Cardiac septum (tissue), 1 donor: ENCODE measurements at regions not wholly inside any gene's neighbourhood (a gene's known extent, or its start where the extent isn't known, plus 50 kb on each side); places are given as distances from the start of the nearest gene placed in this dataset.

Experiments
- DNase-seq: peaks from one replicate; pipeline ENCODE4 v3.0.0-alpha.2; 2020; ENCODE audit warnings: low spot score
- intact Hi-C: fragments of 100-400 bp; cut with DNase I; formaldehyde crosslinking; loops from one replicate; pipeline ENCODE4 v1.14.0; 2022
- donor health status: DM: no; HTN: no; CAD: no.

DNA sequence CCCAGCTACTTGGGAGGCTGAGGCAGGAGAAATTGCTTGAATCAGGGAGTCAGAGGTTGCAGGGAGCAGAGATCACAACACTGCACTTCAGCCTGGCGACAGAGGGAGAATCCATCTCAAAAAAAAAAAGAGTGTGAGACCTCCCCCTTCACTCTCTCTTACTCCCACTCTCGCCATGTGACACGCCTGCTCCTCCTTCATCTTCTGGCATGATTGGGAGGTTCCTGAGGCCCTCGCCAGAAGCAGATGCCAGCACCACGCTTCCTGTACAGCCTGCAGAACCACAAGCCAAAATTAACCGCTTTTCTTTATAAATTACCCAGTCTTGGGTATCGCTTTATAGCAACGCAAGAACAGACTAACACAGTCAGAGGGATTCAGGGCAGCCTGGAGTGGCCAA lies 66.3 kb upstream of the CREB1 start:
- DNase-seq, result no peak
- intact Hi-C loops, result no loop called here

DNA sequence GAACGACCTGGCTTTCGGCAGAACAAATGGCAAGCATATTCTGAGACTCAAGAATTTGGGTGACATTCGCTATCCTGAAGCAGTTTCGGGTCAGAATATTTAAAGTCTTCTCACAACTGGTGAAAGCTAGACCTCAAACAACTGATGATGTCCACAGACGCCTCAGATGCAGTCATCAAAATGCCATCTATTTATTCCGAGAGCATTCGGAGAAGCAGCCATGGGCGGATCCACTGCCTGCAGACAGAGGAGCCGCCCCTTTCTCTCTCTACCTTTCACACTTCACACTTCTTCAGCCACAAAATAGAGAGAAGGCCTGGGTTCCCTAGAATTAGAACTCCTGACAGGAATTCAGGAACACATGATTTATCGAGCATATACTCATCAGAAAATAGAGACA lies 65.8 kb upstream of the CREB1 start:
- intact Hi-C loops, result no loop called here
- no peak for DNase-seq

GRCh38 chr2:207465894-207466293 lies 63.9 kb upstream of the CREB1 start:
- no peak for DNase-seq
- intact Hi-C loops, result no loop called here

GRCh38 chr2:207467716-207468347 lies 61.9 kb upstream of the CREB1 start:
- intact Hi-C loops, result no loop called here
- no peak for DNase-seq

DNA sequence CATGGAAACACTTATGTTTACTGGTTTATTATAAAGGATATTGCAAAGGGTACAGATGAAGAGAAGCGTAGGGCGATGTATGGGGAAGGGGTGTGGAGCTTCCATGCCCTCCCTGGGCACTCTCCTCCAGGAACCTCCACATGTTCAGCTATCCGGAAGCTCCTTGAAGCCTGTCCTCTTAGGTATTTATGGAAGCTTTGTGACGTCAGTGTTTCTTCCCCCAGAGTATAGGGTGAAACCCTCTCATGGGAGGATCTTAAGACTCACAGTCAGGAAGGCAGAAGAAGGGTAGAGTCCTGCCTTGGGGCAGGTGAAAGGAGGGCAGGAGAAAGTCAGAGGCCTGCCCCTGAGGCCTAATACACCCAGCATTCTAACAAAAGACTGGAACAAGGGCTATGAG lies 61.3 kb upstream of the CREB1 start:
- intact Hi-C loops, result no loop called here
- no peak for DNase-seq

- DNase-seq, result no peak
- intact Hi-C loops, result no loop called here
Measured at GRCh38 chr2:207469451-207469850, 60.3 kb upstream of the CREB1 start.

GRCh38 chr2:207469943-207470729 lies 59.6 kb upstream of the CREB1 start:
- intact Hi-C loops, result loop anchor here (5.0 kb wide), 2 partner anchors 138 to 423 kb away; no protein-coding TSS in a partner anchor
- no peak for DNase-seq

- DNase-seq, result no peak
- intact Hi-C loops, result loop anchor here (5.0 kb wide), 2 partner anchors 139 to 424 kb away; no protein-coding TSS in a partner anchor
Measured at GRCh38 chr2:207471261-207471660, 58.5 kb upstream of the CREB1 start.

DNA sequence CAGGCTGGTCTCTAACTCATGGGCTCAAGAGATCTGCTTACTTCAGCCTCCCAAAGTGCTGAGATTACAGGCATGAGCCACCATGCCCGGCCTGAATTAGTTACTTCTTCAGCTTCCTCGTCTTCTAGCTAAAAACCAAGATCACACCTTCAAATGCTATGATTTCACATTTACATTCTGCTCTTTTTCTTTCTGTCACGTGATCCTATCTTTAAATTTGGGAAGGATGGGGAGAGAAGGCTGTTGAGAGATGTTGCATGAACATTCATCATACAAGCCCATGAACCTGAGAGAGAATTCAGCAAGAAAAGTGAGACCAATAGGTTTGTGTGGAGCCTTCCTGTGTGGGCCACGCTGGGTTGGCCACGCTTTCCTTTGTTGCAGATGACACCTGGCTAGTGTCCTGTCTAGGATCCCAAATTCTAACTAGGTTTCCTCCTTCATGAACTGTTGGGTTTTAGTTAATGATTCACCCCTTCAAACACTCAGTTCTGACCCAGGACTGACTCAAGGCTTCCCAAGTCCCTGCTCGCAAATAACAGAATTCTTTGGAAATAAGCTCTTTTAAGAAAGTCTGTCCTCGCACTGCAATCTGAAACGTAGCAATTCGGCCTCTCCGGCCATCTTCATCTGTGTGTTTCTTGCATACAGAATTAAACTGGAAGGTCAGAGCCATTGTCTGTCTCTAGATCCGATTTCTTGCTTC lies 57.3 kb upstream of the CREB1 start:
- DNase-seq, result no peak
- intact Hi-C loops, result loop anchor here (1.0 to 5.0 kb wide), 4 partner anchors 140 to 491 kb away; no protein-coding TSS in a partner anchor

- intact Hi-C loops, result loop anchor here (1.0 to 5.0 kb wide), 4 partner anchors 141 to 492 kb away; no protein-coding TSS in a partner anchor
- no peak for DNase-seq
Measured at GRCh38 chr2:207473049-207473930, 56.5 kb upstream of the CREB1 start.

GRCh38 chr2:207473931-207474235 lies 55.9 kb upstream of the CREB1 start:
- DNase-seq, result no peak

DNA sequence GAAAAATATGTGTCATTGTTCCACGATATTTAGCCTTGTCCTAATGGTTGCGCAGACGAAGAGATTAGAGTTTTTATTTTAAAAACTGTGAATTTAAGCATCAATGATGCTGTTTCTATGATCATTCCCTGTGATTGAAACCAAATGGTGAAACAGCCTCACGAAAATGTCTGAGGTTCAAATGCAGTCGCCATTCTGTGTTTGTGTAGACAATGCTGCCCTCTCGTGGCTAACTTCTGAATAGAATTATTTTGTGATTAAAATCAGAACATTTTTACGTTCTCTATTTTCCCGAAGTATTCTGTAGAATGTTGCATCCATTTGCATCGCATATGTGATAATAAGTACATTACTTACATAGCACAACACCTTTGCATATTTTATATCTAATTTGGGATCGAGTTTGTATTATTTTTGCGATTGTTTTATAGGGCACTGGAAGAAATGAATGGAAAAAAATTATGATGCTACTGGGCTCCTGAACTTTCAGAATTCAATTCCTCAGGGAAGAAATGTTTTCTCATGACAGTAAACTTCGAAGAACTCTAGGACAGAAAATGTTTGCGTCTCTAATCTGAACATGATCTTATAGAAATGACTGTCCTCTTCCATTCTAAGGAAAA lies 54.8 kb upstream of the CREB1 start:
- DNase-seq, result no peak
- intact Hi-C loops, result loop anchor here (2.0 to 5.0 kb wide), 4 partner anchors 143 to 782 kb away; no protein-coding TSS in a partner anchor

More at GRCh38 chr2:207473931-207474235, 55.9 kb upstream of the CREB1 start:
- intact Hi-C loops, result loop anchor here (1.0 to 5.0 kb wide), 6 partner anchors 142 to 781 kb away; no protein-coding TSS in a partner anchor

DNA sequence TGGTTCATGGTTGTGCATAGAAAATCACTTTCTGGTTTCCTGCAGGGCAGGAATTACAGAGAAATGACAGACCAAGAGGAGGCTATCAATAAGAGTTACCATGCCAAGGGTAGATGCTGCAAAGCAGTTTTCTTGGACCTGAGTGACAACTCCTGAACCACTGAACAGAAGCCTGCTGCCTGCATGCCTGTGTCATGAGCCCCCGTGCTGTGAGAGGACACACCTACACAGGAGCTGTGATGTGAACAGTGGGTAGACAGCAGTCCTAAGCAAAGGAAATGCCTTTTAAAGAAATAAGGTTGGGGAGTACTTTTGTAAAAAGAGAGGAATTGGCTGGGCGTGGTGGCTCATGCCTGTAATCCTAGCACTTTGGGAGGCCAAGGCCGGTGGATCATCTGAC lies 54.2 kb upstream of the CREB1 start:
- intact Hi-C loops, result loop anchor here (2.0 kb wide), 2 partner anchors 675 to 783 kb away; no protein-coding TSS in a partner anchor

GRCh38 chr2:207477896-207478295 lies 51.9 kb upstream of the CREB1 start:
- no peak for DNase-seq
- intact Hi-C loops, result no loop called here

More for the DNA sequence above, 54.2 kb upstream of the CREB1 start:
- DNase-seq, result no peak

DNA sequence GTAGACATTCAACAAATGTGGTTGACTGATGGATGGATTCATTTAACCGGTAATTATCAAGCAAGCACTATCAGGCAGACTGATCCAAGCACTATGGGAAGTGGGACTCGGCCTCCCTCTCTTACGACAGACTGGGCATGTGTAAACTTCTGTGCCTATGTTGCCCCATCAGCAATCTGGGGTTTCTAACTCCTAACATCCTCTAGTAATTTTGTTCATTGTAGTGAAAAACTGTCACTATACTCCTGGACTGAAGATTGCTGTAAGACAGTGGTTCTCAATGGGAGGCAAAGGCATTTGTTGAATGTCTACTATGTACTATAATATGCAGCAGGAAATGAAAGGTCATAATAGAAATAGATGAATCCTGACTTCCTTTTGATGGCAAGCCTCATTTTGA lies 51.2 kb upstream of the CREB1 start:
- intact Hi-C loops, result no loop called here
- no peak for DNase-seq

DNA sequence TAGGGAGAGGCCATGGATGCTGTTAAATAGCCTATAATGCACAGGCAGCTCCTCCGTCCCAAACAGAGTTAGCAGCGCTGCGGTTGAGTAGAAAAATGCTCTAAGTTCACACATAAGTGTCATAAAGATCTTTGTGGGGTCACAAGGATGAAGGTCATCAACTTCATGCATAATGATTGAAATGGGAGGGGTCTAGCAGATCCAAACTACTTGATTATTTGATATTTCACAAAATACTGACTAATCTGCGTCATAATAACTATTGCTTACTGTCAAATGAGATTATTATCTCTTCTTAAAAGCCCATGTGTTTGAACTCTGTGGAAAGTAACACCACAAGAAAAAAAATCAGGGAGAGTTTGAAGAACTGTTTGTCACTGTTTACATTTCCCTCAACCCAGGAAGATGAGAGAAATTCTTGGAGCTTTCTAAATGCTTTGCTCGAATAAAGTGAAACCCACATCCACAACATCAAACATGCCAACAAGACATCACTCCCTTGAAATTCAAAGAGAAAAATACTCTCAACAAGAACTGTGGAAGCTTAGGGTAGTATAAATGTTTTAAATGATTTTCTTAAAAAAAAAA lies 50.5 kb upstream of the CREB1 start:
- DNase-seq, result no peak
- intact Hi-C loops, result no loop called here
